ENCODE measurements at regions not wholly inside any gene's neighbourhood (a gene's known extent, or its start where the extent isn't known, plus 50 kb on each side); places are given as distances from the start of the nearest gene placed in this dataset.

DNA sequence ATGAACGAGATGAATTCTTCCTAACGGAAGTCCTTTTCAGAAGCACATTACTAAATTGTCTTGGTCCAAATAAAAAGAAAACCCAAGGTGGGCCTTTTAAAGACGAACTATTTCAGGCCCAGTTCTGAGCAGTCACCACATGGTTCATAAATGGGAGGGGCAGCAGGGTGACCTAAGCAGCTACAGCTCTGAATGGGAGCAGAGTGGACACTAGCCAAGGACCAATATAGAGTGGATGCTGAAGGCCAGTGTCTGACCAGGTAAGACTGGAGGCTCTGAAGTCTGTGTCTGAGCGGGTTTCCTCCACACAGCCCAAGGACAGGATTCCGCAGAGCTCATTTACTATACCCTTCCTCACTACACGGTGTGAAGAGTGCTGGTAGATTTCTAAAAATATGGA lies 159.1 kb downstream of the TMEM26 start:
- TF ChIP-seq CTCF (IDR thresholded peaks at IDR 0.05) (no peak), EZH2 (IDR thresholded peaks at IDR 0.05; ENCODE audit: borderline replicate concordance, insufficient read depth, low read depth, low read length, poor library complexity, severe bottlenecking) (no peak)

Measured in B cell (primary cell).